Vagina (tissue), 2 donors: ENCODE measurements at regions not wholly inside any gene's neighbourhood (a gene's known extent, or its start where the extent isn't known, plus 50 kb on each side); places are given as distances from the start of the nearest gene placed in this dataset.

Experiments
- DNase-seq, 2 donors: peaks; one replicate each; pipeline ENCODE4 v3.0.0-alpha.2; 2017; ENCODE audit errors: extremely low spot score in 2 of 2
- H3K27ac ChIP-seq: fragments of 200-600 bp; sonication (generic); one replicate; pipeline ENCODE4 v1.5.1; 2019
- H3K27me3 ChIP-seq: fragments of 200-600 bp; sonication (generic); one replicate; pipeline ENCODE4 v1.5.1; 2019
- H3K36me3 ChIP-seq, 2 donors: fragments of 200-600 bp; sonication (generic); one replicate each; pipeline ENCODE4 v1.5.1; 2017 to 2019
- H3K4me1 ChIP-seq: fragments of 200-600 bp; sonication (generic); one replicate; pipeline ENCODE4 v1.5.1; 2019
- H3K4me3 ChIP-seq, 2 donors: fragments of 200-600 bp; sonication (generic); 1 replicate in 1 of 2; 2 replicates in 1 of 2; pipeline ENCODE4 v1.5.1; 2016 to 2019
- H3K9me3 ChIP-seq: fragments of 200-600 bp; sonication (generic); one replicate; pipeline ENCODE4 v1.5.1; 2019
- POLR2A ChIP-seq, 2 donors: fragments of 450-650 bp; IDR thresholded peaks; one replicate each; pipeline ENCODE4 v1.6.1; 2017; ENCODE audit warnings: antibody characterized with exemption in 2 of 2, mild to moderate bottlenecking in 2 of 2, moderate library complexity in 2 of 2
- POLR2AphosphoS5 ChIP-seq, 2 donors: sonication (generic); formaldehyde crosslinking; IDR thresholded peaks; one replicate each; pipeline ENCODE4 v1.9.0; 2017; ENCODE audit warnings: antibody characterized with exemption in 2 of 2, mild to moderate bottlenecking in 2 of 2, low read depth in 1 of 2; ENCODE audit not compliant: insufficient read depth in 1 of 2
- intact Hi-C: fragments of 100-400 bp; cut with DNase I; formaldehyde crosslinking; loops from one replicate; pipeline ENCODE4 v1.15.1; 2023
- TF ChIP-seq, protein P1 (sequence below), 3 experiments: fragments of 450-650 bp in 2 of 3; fragments of 200-600 bp in 1 of 3; sonication (generic) in 1 of 3; IDR thresholded peaks; one replicate each; pipeline ENCODE4 v1.5.1; 2017 to 2019; ENCODE audit warnings: antibody characterized with exemption in 3 of 3, mild to moderate bottlenecking in 2 of 3, moderate library complexity in 2 of 3

DNA sequence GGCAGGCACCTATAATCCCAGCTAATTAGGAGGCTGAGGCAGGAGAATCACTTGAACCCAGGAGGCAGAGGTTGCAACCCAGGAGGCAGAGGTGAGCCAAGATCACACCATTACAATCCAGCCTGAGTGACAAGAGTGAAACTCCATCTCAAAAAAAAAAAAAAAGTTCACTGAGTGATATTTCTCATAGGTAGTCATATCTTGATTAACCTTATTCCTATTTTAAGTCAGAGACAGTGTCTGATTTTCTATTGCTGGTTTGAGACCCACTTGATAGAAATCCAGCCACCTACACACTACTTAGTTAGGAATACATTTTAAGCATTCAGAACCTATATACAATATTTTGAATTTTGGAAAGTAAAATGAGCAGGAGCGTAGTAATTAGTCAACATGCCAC is 357.4 kb upstream of the ADGRL2 start:
- no peak for TF ChIP-seq POLR2A (IDR thresholded peaks at IDR 0.05)
- TF ChIP-seq, protein P1, sequence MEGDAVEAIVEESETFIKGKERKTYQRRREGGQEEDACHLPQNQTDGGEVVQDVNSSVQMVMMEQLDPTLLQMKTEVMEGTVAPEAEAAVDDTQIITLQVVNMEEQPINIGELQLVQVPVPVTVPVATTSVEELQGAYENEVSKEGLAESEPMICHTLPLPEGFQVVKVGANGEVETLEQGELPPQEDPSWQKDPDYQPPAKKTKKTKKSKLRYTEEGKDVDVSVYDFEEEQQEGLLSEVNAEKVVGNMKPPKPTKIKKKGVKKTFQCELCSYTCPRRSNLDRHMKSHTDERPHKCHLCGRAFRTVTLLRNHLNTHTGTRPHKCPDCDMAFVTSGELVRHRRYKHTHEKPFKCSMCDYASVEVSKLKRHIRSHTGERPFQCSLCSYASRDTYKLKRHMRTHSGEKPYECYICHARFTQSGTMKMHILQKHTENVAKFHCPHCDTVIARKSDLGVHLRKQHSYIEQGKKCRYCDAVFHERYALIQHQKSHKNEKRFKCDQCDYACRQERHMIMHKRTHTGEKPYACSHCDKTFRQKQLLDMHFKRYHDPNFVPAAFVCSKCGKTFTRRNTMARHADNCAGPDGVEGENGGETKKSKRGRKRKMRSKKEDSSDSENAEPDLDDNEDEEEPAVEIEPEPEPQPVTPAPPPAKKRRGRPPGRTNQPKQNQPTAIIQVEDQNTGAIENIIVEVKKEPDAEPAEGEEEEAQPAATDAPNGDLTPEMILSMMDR (IDR thresholded peaks at IDR 0.05), result no peak
- no peak for TF ChIP-seq POLR2AphosphoS5 (IDR thresholded peaks at IDR 0.05; ENCODE audit: insufficient read depth in 1 of 2, low read depth in 1 of 2)
- Histone ChIP-seq H3K9me3 (no peaks in the 10 kb centered on the region), H3K4me3 (no peak overlapping the region), H3K4me1 (no peaks in the 10 kb centered on the region), H3K27ac (no peak overlapping the region), H3K27me3 (no peaks in the 10 kb centered on the region), H3K36me3 (no peaks in the 10 kb centered on the region)
- intact Hi-C loops, result no loop called here
- DNase-seq, result no peak

DNA sequence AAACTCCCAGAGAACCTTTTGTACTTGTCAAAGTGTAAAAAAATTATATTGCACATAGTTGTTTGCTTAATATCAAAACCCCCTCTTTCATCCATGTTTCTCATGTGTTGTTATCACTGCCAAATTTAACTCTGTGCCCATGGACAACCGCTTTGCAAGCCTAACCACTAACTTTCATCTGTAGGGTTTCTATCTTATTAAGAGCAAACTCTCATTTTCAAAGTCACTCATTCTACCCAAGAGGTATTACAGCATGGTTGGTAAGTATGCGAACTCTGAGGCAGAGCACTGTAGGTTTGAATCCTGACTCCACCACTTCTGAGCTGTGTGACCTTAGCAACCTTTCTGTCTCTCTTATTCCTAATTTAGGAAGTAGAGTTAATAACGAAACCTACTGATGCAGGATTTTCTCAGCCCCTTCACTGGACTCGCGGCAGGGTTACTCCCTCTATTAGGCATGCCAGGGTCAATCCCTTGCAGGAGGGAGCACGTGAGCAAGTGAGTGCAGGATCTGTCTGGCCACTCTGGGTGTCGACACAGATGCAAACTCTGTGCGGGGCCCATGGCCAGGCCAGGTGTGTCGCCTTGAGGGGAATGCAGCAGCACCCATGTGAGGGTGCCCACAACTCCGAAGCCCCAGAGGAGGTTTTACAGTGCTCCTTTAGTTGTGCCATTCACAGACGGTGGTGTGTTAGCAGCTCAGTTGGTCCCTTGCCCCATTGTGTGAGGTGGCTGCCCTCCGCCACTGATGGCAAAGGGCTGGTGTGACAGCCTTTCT is 361.5 kb upstream of the ADGRL2 start:
- H3K4me3 ChIP-seq, result no peak overlapping the region
- no peaks in the 10 kb centered on the region for H3K36me3 ChIP-seq
- intact Hi-C loops, result no loop called here
- no peak for DNase-seq
- no peak overlapping the region for H3K27ac ChIP-seq
- no peaks in the 10 kb centered on the region for H3K9me3 ChIP-seq
- TF ChIP-seq, protein P1 (IDR thresholded peaks at IDR 0.05), result no peak
- TF ChIP-seq POLR2AphosphoS5 (IDR thresholded peaks at IDR 0.05; ENCODE audit: insufficient read depth in 1 of 2, low read depth in 1 of 2) (no peak), POLR2A (IDR thresholded peaks at IDR 0.05) (no peak)
- no peaks in the 10 kb centered on the region for H3K4me1 ChIP-seq
- no peaks in the 10 kb centered on the region for H3K27me3 ChIP-seq

DNA sequence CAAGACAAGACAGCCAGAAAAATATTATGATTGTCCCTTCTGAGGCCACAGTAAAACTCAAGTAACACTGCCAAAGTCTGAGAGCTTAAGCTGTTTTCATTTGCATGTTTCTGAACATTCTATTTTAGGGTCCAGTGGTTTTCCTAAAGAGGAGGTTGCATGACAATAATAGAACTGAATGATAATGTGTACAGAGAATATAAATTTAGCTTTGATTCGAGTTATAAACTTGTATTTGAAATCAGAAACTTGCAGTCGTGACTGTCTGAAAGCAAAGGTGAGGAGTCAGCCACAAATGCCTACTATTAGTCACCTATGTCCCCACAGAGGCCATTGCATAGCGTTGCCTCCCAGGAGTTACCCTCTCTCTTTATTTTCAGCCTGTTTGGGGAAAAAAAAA is 363.1 kb upstream of the ADGRL2 start:
- H3K4me1 ChIP-seq, result no peaks in the 10 kb centered on the region
- no peak overlapping the region for H3K27ac ChIP-seq
- no peak for DNase-seq
- intact Hi-C loops, result no loop called here
- H3K4me3 ChIP-seq, result no peak overlapping the region
- TF ChIP-seq POLR2A (IDR thresholded peaks at IDR 0.05) (no peak), POLR2AphosphoS5 (IDR thresholded peaks at IDR 0.05; ENCODE audit: insufficient read depth in 1 of 2, low read depth in 1 of 2) (no peak)
- TF ChIP-seq, protein P1 (IDR thresholded peaks at IDR 0.05), result no peak
- no peaks in the 10 kb centered on the region for H3K9me3 ChIP-seq
- no peaks in the 10 kb centered on the region for H3K36me3 ChIP-seq
- no peaks in the 10 kb centered on the region for H3K27me3 ChIP-seq

DNA sequence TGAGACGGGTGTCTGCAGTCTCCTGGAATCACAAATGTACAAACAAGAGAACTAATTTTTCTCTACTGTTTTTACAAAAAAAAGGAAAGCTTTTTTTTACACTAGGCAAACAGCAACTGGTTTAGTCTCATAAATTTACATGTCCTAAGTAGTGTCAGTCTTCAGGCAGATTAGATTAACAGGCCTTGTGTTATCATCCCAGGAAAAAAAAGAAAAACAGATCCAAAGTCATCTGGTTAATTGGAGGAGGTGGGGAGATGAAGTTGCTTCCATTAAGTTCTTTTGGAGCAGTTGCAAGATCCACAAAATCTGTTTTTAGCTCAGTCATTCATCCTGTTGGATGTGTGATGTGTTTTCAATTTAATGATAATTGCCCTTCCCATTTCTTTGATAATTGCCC is 363.5 kb upstream of the ADGRL2 start:
- TF ChIP-seq, protein P1 (IDR thresholded peaks at IDR 0.05), result no peak
- no peak for TF ChIP-seq POLR2AphosphoS5 (IDR thresholded peaks at IDR 0.05; ENCODE audit: insufficient read depth in 1 of 2, low read depth in 1 of 2)
- no peak for DNase-seq
- H3K27me3 ChIP-seq, result no peaks in the 10 kb centered on the region
- no peaks in the 10 kb centered on the region for H3K9me3 ChIP-seq
- no peak overlapping the region for H3K27ac ChIP-seq
- intact Hi-C loops, result no loop called here
- no peaks in the 10 kb centered on the region for H3K4me1 ChIP-seq
- no peaks in the 10 kb centered on the region for H3K36me3 ChIP-seq
- no peak overlapping the region for H3K4me3 ChIP-seq

DNA sequence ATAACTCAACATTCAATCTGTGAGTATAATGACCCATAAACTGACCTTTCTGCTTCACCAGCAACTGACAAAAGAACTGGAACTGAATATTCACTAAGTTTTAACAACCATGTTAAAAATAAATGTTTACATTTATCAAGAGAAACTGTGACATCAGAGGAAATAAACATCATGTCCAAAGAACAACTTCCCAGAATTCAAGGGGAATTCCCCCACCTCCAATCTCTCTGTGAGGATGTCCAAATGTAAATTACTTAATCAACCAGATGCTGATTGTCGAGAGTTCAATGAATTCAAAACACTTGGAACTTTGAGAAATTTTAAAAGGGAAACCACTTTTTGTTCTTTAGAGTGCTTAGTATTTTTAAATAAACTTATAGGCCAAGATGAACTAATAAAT is 365.6 kb upstream of the ADGRL2 start:
- no peak for DNase-seq
- intact Hi-C loops, result no loop called here

More for the DNA sequence above, 365.6 kb upstream of the ADGRL2 start:
- H3K27me3 ChIP-seq, result no peaks in the 10 kb centered on the region
- no peak overlapping the region for H3K4me3 ChIP-seq
- no peak overlapping the region for H3K27ac ChIP-seq
- TF ChIP-seq POLR2AphosphoS5 (IDR thresholded peaks at IDR 0.05; ENCODE audit: insufficient read depth in 1 of 2, low read depth in 1 of 2), result no peak
- TF ChIP-seq, protein P1 (IDR thresholded peaks at IDR 0.05), result no peak
- TF ChIP-seq POLR2A (IDR thresholded peaks at IDR 0.05), result no peak
- H3K36me3 ChIP-seq, result no peaks in the 10 kb centered on the region
- no peaks in the 10 kb centered on the region for H3K4me1 ChIP-seq
- no peaks in the 10 kb centered on the region for H3K9me3 ChIP-seq
